GM12878 (cell line): ENCODE measurements at regions not wholly inside any gene's neighbourhood (a gene's known extent, or its start where the extent isn't known, plus 50 kb on each side); places are given as distances from the start of the nearest gene placed in this dataset.

ENCODE experiments used
- ATAC-seq: fragments of 200-7000 bp; cut with Tn5 transposase; 3 replicates; pipeline ENCODE4 v1.9.1; 2020; ENCODE audit warnings: mild to moderate bottlenecking, moderate library complexity
- BruUV-seq: library from RNA; stranded (reverse); fragments of 400-500 nt; replicated peaks from 2 replicates; lab custom pipeline; 2021; lab: Mats Ljungman, UMichigan
- CTCF ChIA-PET: fragments of 300-600 bp; sonication (Branson Sonifier 250); formaldehyde crosslinking; extraction: SDS; loops from one replicate; lab custom pipeline; 2021; ENCODE audit warnings: inconsistent platforms; lab: Yijun Ruan, JAX
- POLR2A ChIA-PET: fragments of 350-600 bp; formaldehyde crosslinking; extraction: SDS; loops from one replicate; lab custom pipeline; 2021; ENCODE audit warnings: inconsistent platforms; lab: Charles Lee
- RAD21 ChIA-PET: fragments of 300-600 bp; sonication (Branson Sonifier 250); formaldehyde crosslinking; loops from one replicate; lab custom pipeline; 2023; ENCODE audit warnings: antibody characterized with exemption; ENCODE audit not compliant: unreplicated experiment; lab: Charles Lee
- SMC1A ChIA-PET: fragments of 300-600 bp; sonication (Branson Sonifier 250); formaldehyde crosslinking; loops from one replicate; lab custom pipeline; 2023; ENCODE audit not compliant: unreplicated experiment, uncharacterized antibody; lab: Charles Lee
- DNase-seq: peaks from one replicate; pipeline ENCODE4 v3.0.0-alpha.2; 2011; ENCODE audit warnings: low read depth, low spot score
- FAIRE-seq: peaks from 3 replicates; lab custom pipeline; 2011; peaks lifted over from hg19 to GRCh38; lab: Jason Lieb, UNC
- H2AFZ ChIP-seq: 2 replicates; pipeline ENCODE4 v1.6.0; 2011; ENCODE audit warnings: low read depth, low read length, control low read depth; ENCODE audit not compliant: control insufficient read depth
- H3K27ac ChIP-seq: 2 replicates; pipeline ENCODE4 v1.5.1; 2011; ENCODE audit warnings: control low read depth; ENCODE audit not compliant: control insufficient read depth, insufficient read depth
- H3K27me3 ChIP-seq, 2 experiments: replicated peaks in 1 of 2; 2 replicates each; pipeline versions ENCODE4 v1.6.0 to v1.6.1; 2011; ENCODE audit warnings: low read length in 1 of 2; ENCODE audit not compliant: control insufficient read depth in 2 of 2, insufficient read depth in 2 of 2
- H3K36me3 ChIP-seq, 2 experiments: 2 replicates each; pipeline ENCODE4 v1.5.1; 2011; ENCODE audit warnings: low read length in 1 of 2; ENCODE audit not compliant: control insufficient read depth in 2 of 2, insufficient read depth in 2 of 2
- H3K4me1 ChIP-seq: 2 replicates; pipeline ENCODE4 v1.6.1; 2011; ENCODE audit warnings: mild to moderate bottlenecking, low read length, moderate library complexity, mixed read lengths; ENCODE audit not compliant: control insufficient read depth, insufficient read depth
- H3K4me2 ChIP-seq: 2 replicates; pipeline ENCODE4 v1.6.0; 2011; ENCODE audit warnings: control low read depth; ENCODE audit not compliant: control insufficient read depth, insufficient read depth
- H3K4me3 ChIP-seq: fragments of 200-600 bp; sonication (generic); 2 replicates; pipeline ENCODE4 v1.5.1; 2016
- H3K79me2 ChIP-seq: 2 replicates; pipeline ENCODE4 v1.6.0; 2011; ENCODE audit warnings: low read length; ENCODE audit not compliant: control insufficient read depth, insufficient read depth
- H3K9ac ChIP-seq: 2 replicates; pipeline ENCODE4 v1.8.0; 2011; ENCODE audit warnings: low read length, control low read depth, mixed read lengths; ENCODE audit not compliant: control insufficient read depth, insufficient read depth
- H3K9me3 ChIP-seq: replicated peaks from 3 replicates; pipeline ENCODE4 v1.5.1; 2011; ENCODE audit warnings: mild to moderate bottlenecking, low read length; ENCODE audit not compliant: control insufficient read depth, insufficient read depth
- H4K20me1 ChIP-seq: 2 replicates; pipeline ENCODE4 v1.6.0; 2011; ENCODE audit not compliant: control insufficient read depth, insufficient read depth
- DPF2 ChIP-seq: fragments of 450-650 bp; IDR thresholded peaks from 2 replicates; pipeline ENCODE4 v1.6.1; 2017; ENCODE audit warnings: mild to moderate bottlenecking
- LARP7 ChIP-seq: fragments of 450-650 bp; IDR thresholded peaks from 2 replicates; pipeline ENCODE4 v1.6.1; 2017; ENCODE audit warnings: mild to moderate bottlenecking
- SRF ChIP-seq, 2 experiments: IDR thresholded peaks; 2 replicates each; pipeline ENCODE4 v1.6.1; 2011; ENCODE audit warnings: low read depth in 2 of 2, low read length in 2 of 2, mild to moderate bottlenecking in 1 of 2, moderate library complexity in 1 of 2
- ZZZ3 ChIP-seq: IDR thresholded peaks from 2 replicates; pipeline ENCODE4 v1.6.1; 2011; ENCODE audit warnings: low read depth; ENCODE audit not compliant: control insufficient read depth, insufficient read length
- WGBS: methylation state at CpG from one replicate; pipeline ENCODE4 v1.1.6; 2016; ENCODE audit warnings: low lambda C conversion rate; ENCODE audit not compliant: insufficient replicate concordance, insufficient coverage; ENCODE audit errors: missing lambda C conversion rate; 5-methylcytosine and 5-hydroxymethylcytosine counted together
- in situ Hi-C: fragments of 300-500 bp; cut with MboI; formaldehyde crosslinking; loops from 9 replicates; pipeline ENCODE4 v1.14.3; 2018; ENCODE audit warnings: mixed read lengths
- intact Hi-C: fragments of 100-400 bp; cut with micrococcal nuclease; formaldehyde crosslinking; loops from one replicate; pipeline ENCODE4 v1.14.2; 2022; ENCODE audit not compliant: unreplicated experiment

DNA sequence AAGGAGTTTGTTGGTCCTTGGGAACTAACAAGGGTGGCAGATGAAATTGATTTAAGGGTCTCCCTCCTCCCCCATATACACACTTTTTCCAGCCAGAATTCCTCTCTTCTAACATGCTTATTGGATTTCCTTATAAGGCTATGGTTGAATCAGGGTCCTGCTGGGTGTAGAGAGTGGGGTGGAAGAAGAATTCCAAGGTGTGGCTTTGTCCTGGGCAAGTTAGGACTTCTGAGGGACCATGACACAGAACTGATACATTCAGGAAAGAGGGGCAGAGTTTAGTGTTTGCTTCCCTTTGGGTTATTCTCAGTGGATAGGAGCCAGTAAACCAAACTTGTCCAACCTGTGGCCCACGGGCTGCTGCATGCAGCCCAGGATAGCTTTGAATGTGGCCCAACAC, 116.5 kb downstream of the SNX18 start:
- FAIRE-seq (no peak), ATAC-seq (no peak), DNase-seq (no peak)
- no peaks in the 10 kb centered on the region; a peak in 2 of 4 replicates for H3K27me3 ChIP-seq
- intact Hi-C loops (no loop called here), in situ Hi-C loops (no loop called here)
- H3K9ac ChIP-seq = no peak overlapping the region
- no peaks in the 10 kb centered on the region; the same call in 2 of the 3 replicates for H3K9me3 ChIP-seq
- SMC1A ChIA-PET = no interaction called here
- CTCF ChIA-PET = no interaction called here
- no peak overlapping the region for H3K27ac ChIP-seq
- no TSS peak for BruUV-seq
- H4K20me1 ChIP-seq = no peaks in the 10 kb centered on the region
- H2AFZ ChIP-seq = no peak overlapping the region
- TF ChIP-seq SRF (IDR thresholded peaks at IDR 0.05; ENCODE audit: low read depth in 2 of 2, low read length in 2 of 2) (no peak), DPF2 (no peak)
- POLR2A ChIA-PET = no interaction called here
- no peaks in the 10 kb centered on the region for H3K4me1 ChIP-seq
- RAD21 ChIA-PET = no interaction called here
- no peaks in the 10 kb centered on the region for H3K79me2 ChIP-seq
- no peak overlapping the region for H3K4me2 ChIP-seq
- H3K4me3 ChIP-seq = no peak overlapping the region
- 0% methylated on average over 1 of the region's 1 CpG for WGBS
- H3K36me3 ChIP-seq = no peaks in the 10 kb centered on the region

DNA sequence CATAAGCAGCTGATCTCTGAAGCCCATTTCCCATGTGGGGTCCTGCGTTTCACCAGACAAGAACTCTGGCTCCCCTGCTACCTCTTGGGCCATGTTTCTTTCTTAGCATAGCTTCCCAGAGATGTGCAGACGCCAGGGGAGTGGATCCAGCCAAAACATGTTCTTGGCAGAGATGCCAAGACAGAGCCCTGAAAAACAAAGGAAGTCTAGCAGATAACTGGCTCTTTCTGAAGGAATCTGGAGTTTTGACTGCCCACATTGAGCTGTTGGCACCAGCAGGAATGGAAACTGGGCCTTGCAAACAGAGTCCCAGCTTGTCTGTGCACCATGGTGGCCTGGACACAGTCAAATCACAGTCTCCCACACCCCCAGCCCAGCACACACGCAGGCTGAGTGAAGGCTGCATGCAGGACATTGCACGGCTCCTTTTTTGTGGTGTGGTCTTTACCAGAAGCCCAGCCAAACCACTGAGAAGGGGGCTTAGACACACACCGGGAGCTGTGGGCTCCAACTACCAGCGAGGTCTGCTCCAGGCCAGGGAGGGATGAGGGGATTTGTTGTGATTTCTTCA, 114.7 kb downstream of the SNX18 start:
- Histone ChIP-seq H3K27ac (no peak overlapping the region), H3K27me3 (no peaks in the 10 kb centered on the region; a peak in 2 of 4 replicates), H3K4me2 (no peak overlapping the region), H3K9ac (no peak overlapping the region), H2AFZ (no peak overlapping the region), H4K20me1 (no peaks in the 10 kb centered on the region), H3K9me3 (no peaks in the 10 kb centered on the region; the same call in 2 of the 3 replicates), H3K4me1 (no peaks in the 10 kb centered on the region), H3K4me3 (no peak overlapping the region), H3K36me3 (no peaks in the 10 kb centered on the region), H3K79me2 (no peaks in the 10 kb centered on the region)
- ATAC-seq (no peak), FAIRE-seq (no peak), DNase-seq (no peak)
- CTCF ChIA-PET = no interaction called here
- no TSS peak for BruUV-seq
- RAD21 ChIA-PET = interaction anchor here (0.6 kb wide), 1 partner anchor 320 kb away, joined by 4 read pairs; no protein-coding TSS in a partner anchor
- POLR2A ChIA-PET = no interaction called here
- intact Hi-C loops = no loop called here
- WGBS = 41% methylated on average over 6 of the region's 6 CpGs
- SMC1A ChIA-PET = no interaction called here
- in situ Hi-C loops = no loop called here
- TF ChIP-seq LARP7 = no peak
- no peak for TF ChIP-seq ZZZ3
